Loucy (cell line): ENCODE measurements at regions not wholly inside any gene's neighbourhood (a gene's known extent, or its start where the extent isn't known, plus 50 kb on each side); places are given as distances from the start of the nearest gene placed in this dataset.

Experiments used
- H2AFZ ChIP-seq: fragments of 200-600 bp; sonication (generic); 2 replicates; pipeline ENCODE4 v1.6.0; 2016; ENCODE audit warnings: antibody characterized with exemption, mild to moderate bottlenecking, low read length, moderate library complexity
- H3F3A ChIP-seq: fragments of 200-600 bp; 2 replicates; pipeline ENCODE4 v1.6.0; 2016; ENCODE audit warnings: antibody characterized with exemption, low read depth, mild to moderate bottlenecking
- H3K27me3 ChIP-seq: fragments of 200-600 bp; sonication (generic); 2 replicates; pipeline ENCODE4 v1.6.1; 2014; ENCODE audit warnings: low read length, mild to moderate bottlenecking; ENCODE audit not compliant: insufficient read depth, poor library complexity, severe bottlenecking
- H3K36me3 ChIP-seq: fragments of 200-600 bp; sonication (generic); 2 replicates; pipeline ENCODE4 v1.6.1; 2016; ENCODE audit warnings: low read length; ENCODE audit not compliant: insufficient read depth
- H3K4me1 ChIP-seq: fragments of 200-600 bp; sonication (generic); 2 replicates; pipeline ENCODE4 v1.5.1; 2014; ENCODE audit warnings: low read length, mild to moderate bottlenecking; ENCODE audit not compliant: insufficient read depth, poor library complexity, severe bottlenecking
- H3K4me2 ChIP-seq: fragments of 200-600 bp; sonication (generic); 2 replicates; pipeline ENCODE4 v1.6.0; 2014; ENCODE audit warnings: antibody characterized with exemption, low read length, low read depth, mild to moderate bottlenecking; ENCODE audit not compliant: poor library complexity, severe bottlenecking
- H3K4me3 ChIP-seq: fragments of 200-600 bp; sonication (generic); 2 replicates; pipeline ENCODE4 v1.5.1; 2014; ENCODE audit warnings: low read length, mild to moderate bottlenecking, mixed read lengths; ENCODE audit not compliant: poor library complexity, severe bottlenecking
- H3K79me2 ChIP-seq: fragments of 200-600 bp; sonication (generic); 2 replicates; pipeline ENCODE4 v1.6.1; 2014; ENCODE audit warnings: low read length; ENCODE audit not compliant: insufficient read depth
- H3K9ac ChIP-seq: fragments of 200-600 bp; sonication (generic); 2 replicates; pipeline ENCODE4 v1.6.0; 2014; ENCODE audit warnings: mild to moderate bottlenecking, low read depth, low read length, moderate library complexity; ENCODE audit not compliant: poor library complexity, severe bottlenecking
- H3K9me2 ChIP-seq: fragments of 200-600 bp; sonication (generic); replicated peaks from 2 replicates; pipeline ENCODE4 v1.6.1; 2016; ENCODE audit warnings: low read depth, low read length, mixed read lengths
- H3K9me3 ChIP-seq: fragments of 200-600 bp; sonication (generic); 2 replicates; pipeline ENCODE4 v1.6.1; 2014; ENCODE audit warnings: mild to moderate bottlenecking, antibody characterized with exemption, low read length, low read depth; ENCODE audit not compliant: insufficient read depth
- H4K20me1 ChIP-seq: fragments of 200-600 bp; sonication (generic); 2 replicates; pipeline ENCODE4 v1.6.0; 2014; ENCODE audit warnings: antibody characterized with exemption, low read length, mild to moderate bottlenecking; ENCODE audit not compliant: insufficient read depth, poor library complexity, severe bottlenecking
- CTCF ChIP-seq: fragments of 200-600 bp; sonication (generic); conservative IDR thresholded peaks from 2 replicates; pipeline ENCODE4 v1.5.1; 2014; ENCODE audit warnings: mild to moderate bottlenecking, antibody characterized with exemption, low read length
- EZH2phosphoT487 ChIP-seq: fragments of 200-600 bp; IDR thresholded peaks from 2 replicates; pipeline ENCODE4 v1.6.1; 2018; ENCODE audit warnings: antibody characterized with exemption, mild to moderate bottlenecking, moderate library complexity, borderline replicate concordance

GRCh38 chr1:187853505-187853904 lies 1024.8 kb downstream of the PLA2G4A start:
- TF ChIP-seq CTCF (no peak), EZH2phosphoT487 (no peak)
- H3K36me3 ChIP-seq: no peaks in the 10 kb centered on the region
- no peaks in the 10 kb centered on the region for H4K20me1 ChIP-seq

GRCh38 chr1:187854457-187854856 lies 1025.7 kb downstream of the PLA2G4A start:
- H4K20me1 ChIP-seq: no peaks in the 10 kb centered on the region
- no peak overlapping the region for H3K4me2 ChIP-seq
- H3K27me3 ChIP-seq: no peaks in the 10 kb centered on the region
- H2AFZ ChIP-seq: no peak overlapping the region
- no peak overlapping the region for H3K9ac ChIP-seq
- TF ChIP-seq CTCF (no peak), EZH2phosphoT487 (no peak)
- H3K9me2 ChIP-seq: no peaks in the 10 kb centered on the region
- H3F3A ChIP-seq: no peaks in the 10 kb centered on the region
- H3K4me1 ChIP-seq: no peaks in the 10 kb centered on the region
- no peak overlapping the region for H3K4me3 ChIP-seq
- no peaks in the 10 kb centered on the region for H3K36me3 ChIP-seq
- H3K9me3 ChIP-seq: no peaks in the 10 kb centered on the region
- no peaks in the 10 kb centered on the region for H3K79me2 ChIP-seq

More at GRCh38 chr1:187853505-187853904, 1024.8 kb downstream of the PLA2G4A start:
- no peaks in the 10 kb centered on the region for H3K9me3 ChIP-seq
- no peak overlapping the region for H3K4me3 ChIP-seq
- no peaks in the 10 kb centered on the region for H3K9me2 ChIP-seq
- no peaks in the 10 kb centered on the region for H3K27me3 ChIP-seq
- H3K79me2 ChIP-seq: no peaks in the 10 kb centered on the region
- H3K4me1 ChIP-seq: no peaks in the 10 kb centered on the region
- no peak overlapping the region for H3K4me2 ChIP-seq
- no peak overlapping the region for H3K9ac ChIP-seq
- no peaks in the 10 kb centered on the region for H3F3A ChIP-seq
- no peak overlapping the region for H2AFZ ChIP-seq

GRCh38 chr1:187862506-187862905 lies 1033.8 kb downstream of the PLA2G4A start:
- H3K4me1 ChIP-seq: no peaks in the 10 kb centered on the region
- no peaks in the 10 kb centered on the region for H3K36me3 ChIP-seq
- H3F3A ChIP-seq: no peaks in the 10 kb centered on the region
- no peak overlapping the region for H3K4me3 ChIP-seq
- TF ChIP-seq EZH2phosphoT487 (no peak), CTCF (no peak)
- no peaks in the 10 kb centered on the region for H4K20me1 ChIP-seq
- H3K79me2 ChIP-seq: no peaks in the 10 kb centered on the region
- no peak overlapping the region for H3K4me2 ChIP-seq
- H3K27me3 ChIP-seq: no peaks in the 10 kb centered on the region
- no peaks in the 10 kb centered on the region for H3K9me2 ChIP-seq
- no peak overlapping the region for H3K9ac ChIP-seq
- H2AFZ ChIP-seq: no peak overlapping the region
- H3K9me3 ChIP-seq: no peaks in the 10 kb centered on the region
